ENCODE measurements at regions not wholly inside any gene's neighbourhood (a gene's known extent, or its start where the extent isn't known, plus 50 kb on each side); places are given as distances from the start of the nearest gene placed in this dataset.

DNA sequence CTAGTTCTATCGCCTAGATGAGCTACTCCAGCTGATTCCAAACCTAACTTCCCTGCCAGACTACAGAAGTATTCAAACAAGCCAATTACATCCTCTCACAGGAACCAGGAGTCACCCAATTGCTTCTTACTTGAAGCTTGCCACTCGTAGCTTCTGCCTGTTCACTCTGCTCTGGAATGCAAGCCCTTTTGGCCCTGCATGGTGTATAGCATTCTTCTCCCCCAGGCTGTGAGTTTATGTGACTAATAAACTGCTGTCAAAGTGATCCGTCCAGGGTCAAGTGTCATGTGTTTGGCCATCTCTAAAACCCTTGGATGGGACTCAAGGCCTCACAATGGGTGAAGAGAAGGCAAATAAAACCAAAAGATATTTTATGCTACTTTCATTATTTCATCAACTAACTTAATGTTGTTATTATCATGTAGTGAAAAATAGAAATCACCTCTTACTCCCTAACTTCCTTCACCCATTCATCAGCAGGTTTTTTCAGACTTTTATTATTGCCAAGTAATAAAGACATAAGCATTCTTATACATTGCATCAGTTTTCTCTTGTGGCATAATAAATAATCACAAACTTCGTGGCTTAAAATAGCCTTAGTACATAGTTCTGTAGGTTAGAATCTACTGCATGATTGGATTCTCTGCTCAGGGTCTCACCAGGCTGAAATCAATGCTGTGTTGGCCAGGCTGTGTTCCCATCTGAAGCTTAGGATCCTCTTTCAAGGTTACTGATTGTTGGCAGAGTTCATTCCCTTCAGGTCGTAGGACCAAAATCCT, 1981.7 kb upstream of the FLRT2 start:
- Histone ChIP-seq H3K4me3 (ENCODE audit: insufficient read depth in 1 of 2, low read depth in 1 of 2, low read length in 2 of 2) (no peak overlapping the region), H4K8ac (ENCODE audit: low read length) (peak overlapping the region; percentile 12), H3K4me2 (ENCODE audit: low read length, poor library complexity, severe bottlenecking) (no peak overlapping the region), H3K4ac (ENCODE audit: low read depth in 1 of 2, low read length in 2 of 2) (peak overlapping the region in 1 of 2 experiments; percentile 24), H4K91ac (ENCODE audit: low read length) (peak overlapping the region; percentile 19), H3K27ac (ENCODE audit: low read length, poor library complexity, severe bottlenecking) (peak overlapping the region; percentile 59), H3K9me3 (ENCODE audit: control insufficient read depth, low read length) (no peaks in the 10 kb centered on the region), H3K23ac (ENCODE audit: low read length in 2 of 2) (no peak overlapping the region), H2BK15ac (ENCODE audit: low read depth, poor library complexity, severe bottlenecking) (no peak overlapping the region), H2BK12ac (ENCODE audit: low read length in 2 of 2) (peak overlapping the region; percentile 40 to 57), H2AK5ac (ENCODE audit: low read length, severe bottlenecking) (peak overlapping the region; percentile 29), H2BK120ac (ENCODE audit: low read depth, low read length) (no peak overlapping the region), H3K79me1 (replicated peaks; ENCODE audit: low read length, poor library complexity, severe bottlenecking) (no peaks in the 10 kb centered on the region), H3K9ac (ENCODE audit: low read length) (no peak overlapping the region), H3K18ac (ENCODE audit: low read depth in 1 of 2, low read length in 2 of 2) (peak overlapping the region; percentile 26 to 37), H2AFZ (ENCODE audit: low read depth, low read length) (peak overlapping the region; percentile 63), H3K4me1 (ENCODE audit: control insufficient read depth, insufficient read depth, low read depth, low read length) (peaks cover 2% of the 10 kb centered on the region), H3K36me3 (ENCODE audit: control insufficient read depth in 1 of 2, insufficient read depth in 2 of 2, low read depth in 1 of 2, low read length in 2 of 2) (no peaks in the 10 kb centered on the region), H3K27me3 (ENCODE audit: control insufficient read depth in 1 of 2, insufficient read depth in 1 of 2, low read length in 2 of 2) (no peaks in the 10 kb centered on the region), H3K14ac (ENCODE audit: low read length in 2 of 2) (no peak overlapping the region), H2BK5ac (ENCODE audit: low read depth, low read length, poor library complexity, severe bottlenecking) (no peak overlapping the region)
- peak; percentile 64 for DNase-seq
- WGBS, result 41% methylated on average over 5 of the region's 5 CpGs

DNA sequence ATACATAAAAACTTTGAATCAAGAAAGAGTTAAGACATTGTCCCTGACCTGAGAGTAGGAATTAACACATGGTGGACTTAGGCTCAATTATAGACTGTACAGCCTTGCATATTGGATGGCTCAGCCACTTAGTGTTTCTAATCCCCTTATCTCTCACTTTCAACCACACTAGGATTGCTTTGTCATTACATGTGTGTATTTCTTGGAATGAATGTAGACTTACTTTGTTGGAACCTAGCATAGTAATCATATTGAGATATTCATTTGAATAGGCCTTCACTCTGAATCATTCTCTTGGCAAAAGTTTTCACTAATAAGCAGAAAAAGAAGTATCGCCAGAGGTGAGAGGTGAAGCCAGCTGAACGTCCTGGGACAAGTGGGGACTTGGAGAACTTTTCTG, 1973.9 kb upstream of the FLRT2 start:
- Histone ChIP-seq H3K14ac (ENCODE audit: low read length in 2 of 2) (no peak overlapping the region), H3K27ac (ENCODE audit: low read length, poor library complexity, severe bottlenecking) (peak overlapping the region; percentile 90), H2AFZ (ENCODE audit: low read depth, low read length) (no peak overlapping the region), H3K9ac (ENCODE audit: low read length) (no peak overlapping the region), H2BK15ac (ENCODE audit: low read depth, poor library complexity, severe bottlenecking) (no peak overlapping the region), H2BK5ac (ENCODE audit: low read depth, low read length, poor library complexity, severe bottlenecking) (peak overlapping the region; percentile 35), H2BK12ac (ENCODE audit: low read length in 2 of 2) (no peak overlapping the region), H3K4me3 (ENCODE audit: insufficient read depth in 1 of 2, low read depth in 1 of 2, low read length in 2 of 2) (no peak overlapping the region), H3K27me3 (ENCODE audit: control insufficient read depth in 1 of 2, insufficient read depth in 1 of 2, low read length in 2 of 2) (no peaks in the 10 kb centered on the region), H3K4ac (ENCODE audit: low read depth in 1 of 2, low read length in 2 of 2) (no peak overlapping the region), H4K8ac (ENCODE audit: low read length) (no peak overlapping the region), H3K4me2 (ENCODE audit: low read length, poor library complexity, severe bottlenecking) (no peak overlapping the region), H2AK5ac (ENCODE audit: low read length, severe bottlenecking) (peak overlapping the region; percentile 77), H3K4me1 (ENCODE audit: control insufficient read depth, insufficient read depth, low read depth, low read length) (peaks cover 3% of the 10 kb centered on the region), H3K36me3 (ENCODE audit: control insufficient read depth in 1 of 2, insufficient read depth in 2 of 2, low read depth in 1 of 2, low read length in 2 of 2) (no peaks in the 10 kb centered on the region), H4K91ac (ENCODE audit: low read length) (no peak overlapping the region), H3K18ac (ENCODE audit: low read depth in 1 of 2, low read length in 2 of 2) (no peak overlapping the region), H2BK120ac (ENCODE audit: low read depth, low read length) (no peak overlapping the region), H3K79me1 (replicated peaks; ENCODE audit: low read length, poor library complexity, severe bottlenecking) (no peaks in the 10 kb centered on the region), H3K23ac (ENCODE audit: low read length in 2 of 2) (no peak overlapping the region), H3K9me3 (ENCODE audit: control insufficient read depth, low read length) (no peaks in the 10 kb centered on the region)
- 64% methylated on average over 2 of the region's 2 CpGs for WGBS
- peak; percentile 32 for DNase-seq

DNA sequence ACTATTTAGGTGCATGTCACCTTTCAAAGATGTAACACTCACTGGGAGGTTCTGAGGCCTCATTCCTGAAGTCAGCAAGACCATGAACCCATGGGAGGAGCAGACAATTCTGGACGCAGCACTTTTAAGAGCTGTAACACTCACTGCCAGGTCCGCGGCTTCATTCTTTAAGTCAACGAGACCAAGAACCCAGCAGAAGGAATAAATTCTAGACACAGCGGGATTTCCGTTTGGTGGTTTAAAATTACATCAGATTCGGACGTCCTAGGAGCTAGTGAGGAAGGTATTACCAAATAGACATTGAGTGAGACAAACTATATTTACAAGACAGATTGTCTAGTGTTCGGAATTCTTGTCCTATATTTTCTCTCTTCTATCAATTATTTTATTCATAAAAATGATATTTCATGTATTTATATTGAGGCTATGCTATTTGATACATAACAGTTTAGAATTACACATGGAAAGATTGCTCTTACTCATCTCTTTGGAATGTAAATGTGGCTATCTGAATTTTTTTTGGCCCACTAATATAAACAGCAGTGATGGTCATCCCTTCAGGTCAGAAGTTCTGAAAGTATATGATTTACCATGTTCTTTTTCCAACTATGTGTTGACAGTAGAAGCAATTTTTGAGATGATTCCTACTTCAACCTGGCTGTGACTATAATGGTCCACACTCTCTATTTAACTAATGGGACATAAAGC, 1973.0 kb upstream of the FLRT2 start:
- peak; percentile 76 for DNase-seq
- peak overlapping the region; percentile 35 for H2BK5ac ChIP-seq (ENCODE audit: low read depth, low read length, poor library complexity, severe bottlenecking)
- peak overlapping the region in 1 of 2 experiments; percentile 62 for H3K18ac ChIP-seq (ENCODE audit: low read depth in 1 of 2, low read length in 2 of 2)
- H4K91ac ChIP-seq (ENCODE audit: low read length), result peak overlapping the region; percentile 75
- no peak overlapping the region for H3K4me2 ChIP-seq (ENCODE audit: low read length, poor library complexity, severe bottlenecking)
- H2AK5ac ChIP-seq (ENCODE audit: low read length, severe bottlenecking), result no peak overlapping the region
- H2BK120ac ChIP-seq (ENCODE audit: low read depth, low read length), result no peak overlapping the region
- no peaks in the 10 kb centered on the region for H3K27me3 ChIP-seq (ENCODE audit: control insufficient read depth in 1 of 2, insufficient read depth in 1 of 2, low read length in 2 of 2)
- 98% methylated on average over 6 of the region's 9 CpGs for WGBS
- no peak overlapping the region for H3K4ac ChIP-seq (ENCODE audit: low read depth in 1 of 2, low read length in 2 of 2)
- H2BK12ac ChIP-seq (ENCODE audit: low read length in 2 of 2), result peak overlapping the region in 1 of 2 experiments; percentile 39
- H3K9me3 ChIP-seq (ENCODE audit: control insufficient read depth, low read length), result no peaks in the 10 kb centered on the region
- no peaks in the 10 kb centered on the region for H3K79me1 ChIP-seq (replicated peaks; ENCODE audit: low read length, poor library complexity, severe bottlenecking)
- H3K23ac ChIP-seq (ENCODE audit: low read length in 2 of 2), result no peak overlapping the region
- H2AFZ ChIP-seq (ENCODE audit: low read depth, low read length), result no peak overlapping the region
- no peak overlapping the region for H2BK15ac ChIP-seq (ENCODE audit: low read depth, poor library complexity, severe bottlenecking)
- H3K4me1 ChIP-seq (ENCODE audit: control insufficient read depth, insufficient read depth, low read depth, low read length), result peaks cover 3% of the 10 kb centered on the region
- no peak overlapping the region for H4K8ac ChIP-seq (ENCODE audit: low read length)
- no peaks in the 10 kb centered on the region for H3K36me3 ChIP-seq (ENCODE audit: control insufficient read depth in 1 of 2, insufficient read depth in 2 of 2, low read depth in 1 of 2, low read length in 2 of 2)
- H3K9ac ChIP-seq (ENCODE audit: low read length), result no peak overlapping the region
- no peak overlapping the region for H3K14ac ChIP-seq (ENCODE audit: low read length in 2 of 2)
- peak overlapping the region; percentile 90 for H3K27ac ChIP-seq (ENCODE audit: low read length, poor library complexity, severe bottlenecking)
- H3K4me3 ChIP-seq (ENCODE audit: insufficient read depth in 1 of 2, low read depth in 1 of 2, low read length in 2 of 2), result no peak overlapping the region

DNA sequence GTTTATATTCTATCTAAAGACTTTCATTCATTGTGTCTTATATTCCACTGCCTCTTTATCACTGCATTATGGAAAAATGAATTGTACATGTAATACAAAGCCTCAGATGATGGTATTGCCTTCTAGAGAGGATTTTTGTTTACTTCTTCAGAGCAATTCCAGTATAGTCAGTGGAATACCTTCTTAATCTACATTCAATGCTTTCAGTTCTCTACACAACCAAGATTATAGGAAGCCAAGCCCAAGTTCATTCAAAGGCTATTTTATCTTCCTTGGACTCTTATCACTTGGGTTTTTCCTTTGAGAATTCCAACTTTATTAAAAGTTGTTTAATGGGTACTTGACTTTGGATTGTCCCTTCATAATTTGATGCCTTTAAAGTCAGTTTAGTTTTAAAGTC, 1971.0 kb upstream of the FLRT2 start:
- H3K4me1 ChIP-seq (ENCODE audit: control insufficient read depth, insufficient read depth, low read depth, low read length), result peaks cover 3% of the 10 kb centered on the region
- no peak overlapping the region for H3K4me3 ChIP-seq (ENCODE audit: insufficient read depth in 1 of 2, low read depth in 1 of 2, low read length in 2 of 2)
- H3K79me1 ChIP-seq (replicated peaks; ENCODE audit: low read length, poor library complexity, severe bottlenecking), result no peaks in the 10 kb centered on the region
- H3K4me2 ChIP-seq (ENCODE audit: low read length, poor library complexity, severe bottlenecking), result no peak overlapping the region
- no peak overlapping the region for H4K8ac ChIP-seq (ENCODE audit: low read length)
- H2BK15ac ChIP-seq (ENCODE audit: low read depth, poor library complexity, severe bottlenecking), result no peak overlapping the region
- H3K14ac ChIP-seq (ENCODE audit: low read length in 2 of 2), result no peak overlapping the region
- H2AK5ac ChIP-seq (ENCODE audit: low read length, severe bottlenecking), result no peak overlapping the region
- no peak overlapping the region for H3K27ac ChIP-seq (ENCODE audit: low read length, poor library complexity, severe bottlenecking)
- H3K23ac ChIP-seq (ENCODE audit: low read length in 2 of 2), result no peak overlapping the region
- H2BK5ac ChIP-seq (ENCODE audit: low read depth, low read length, poor library complexity, severe bottlenecking), result no peak overlapping the region
- no peak overlapping the region for H2AFZ ChIP-seq (ENCODE audit: low read depth, low read length)
- H2BK120ac ChIP-seq (ENCODE audit: low read depth, low read length), result no peak overlapping the region
- no peaks in the 10 kb centered on the region for H3K27me3 ChIP-seq (ENCODE audit: control insufficient read depth in 1 of 2, insufficient read depth in 1 of 2, low read length in 2 of 2)
- no peak overlapping the region for H3K9ac ChIP-seq (ENCODE audit: low read length)
- no peak overlapping the region for H4K91ac ChIP-seq (ENCODE audit: low read length)
- no peak overlapping the region for H2BK12ac ChIP-seq (ENCODE audit: low read length in 2 of 2)
- no peak overlapping the region for H3K18ac ChIP-seq (ENCODE audit: low read depth in 1 of 2, low read length in 2 of 2)
- H3K36me3 ChIP-seq (ENCODE audit: control insufficient read depth in 1 of 2, insufficient read depth in 2 of 2, low read depth in 1 of 2, low read length in 2 of 2), result no peaks in the 10 kb centered on the region
- no peaks in the 10 kb centered on the region for H3K9me3 ChIP-seq (ENCODE audit: control insufficient read depth, low read length)
- no peak for DNase-seq
- no peak overlapping the region for H3K4ac ChIP-seq (ENCODE audit: low read depth in 1 of 2, low read length in 2 of 2)
